Ammon's horn (tissue), 1 donor: ENCODE measurements at regions not wholly inside any gene's neighbourhood (a gene's known extent, or its start where the extent isn't known, plus 50 kb on each side); places are given as distances from the start of the nearest gene placed in this dataset.
"Not testable (repeated sequence)": the region's sequence is repeated elsewhere in the genome, so short reads cannot be mapped to it uniquely, and the experiment has no call there.

ENCODE experiments used
- DNase-seq: peaks from one replicate; pipeline ENCODE4 v3.0.0-alpha.2; 2016; ENCODE audit warnings: low spot score

DNA sequence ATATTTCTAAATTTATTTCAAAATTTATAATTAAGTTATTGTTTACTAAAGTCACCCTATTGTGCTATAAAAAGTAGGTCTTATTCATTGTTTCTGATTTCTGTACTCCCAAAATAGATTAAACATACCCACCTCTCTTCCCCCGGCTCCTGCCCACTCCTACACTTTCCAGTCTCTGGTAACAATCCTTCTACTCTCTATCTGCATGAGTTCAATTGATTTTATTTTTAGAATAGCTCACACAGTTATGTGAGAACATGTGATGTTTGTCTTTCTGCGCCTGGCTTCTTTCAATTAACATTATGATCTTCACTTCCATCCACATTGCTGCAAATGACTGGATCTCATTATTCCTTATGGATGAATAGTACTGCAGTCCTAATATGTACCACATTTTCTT, 269.3 kb downstream of the ACTRT1 start:
- no peak for DNase-seq

DNA sequence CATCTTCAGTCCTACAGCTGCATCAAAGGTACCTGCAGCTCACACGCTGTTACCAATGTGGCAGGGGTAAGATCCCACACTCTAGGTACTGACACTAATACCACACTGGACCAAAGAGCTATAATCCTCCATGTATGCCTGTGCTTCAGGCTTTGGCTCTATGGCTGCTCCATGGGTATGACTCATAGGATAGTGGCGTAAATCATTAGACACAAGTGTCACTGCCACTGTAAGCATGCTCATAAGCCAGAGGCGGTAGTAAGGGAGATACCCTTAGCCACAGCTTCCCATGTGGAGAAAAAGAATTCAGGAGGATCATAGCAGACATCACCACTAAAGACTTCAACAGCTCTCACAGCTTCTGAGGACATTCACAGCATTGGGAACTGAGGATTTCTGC, 287.5 kb downstream of the ACTRT1 start:
- no peak for DNase-seq

DNA sequence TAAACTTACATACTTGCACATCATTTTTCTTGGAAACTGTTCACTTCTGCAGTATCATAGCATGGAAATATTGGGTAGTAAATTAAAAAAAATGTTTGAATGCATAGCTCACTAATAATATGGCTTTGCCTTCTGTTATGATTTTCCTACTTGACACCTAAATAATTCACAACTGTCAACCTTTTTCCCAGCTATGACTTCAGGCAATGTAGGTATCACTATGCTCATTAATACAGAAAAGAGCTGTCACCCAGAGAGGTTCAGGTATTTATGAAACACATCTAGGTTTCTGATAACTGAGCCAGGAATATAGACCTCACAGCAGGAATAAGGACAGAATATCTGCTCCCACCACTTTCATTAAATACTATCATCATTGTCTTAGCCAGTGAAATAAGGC, 289.5 kb downstream of the ACTRT1 start:
- no peak for DNase-seq

DNA sequence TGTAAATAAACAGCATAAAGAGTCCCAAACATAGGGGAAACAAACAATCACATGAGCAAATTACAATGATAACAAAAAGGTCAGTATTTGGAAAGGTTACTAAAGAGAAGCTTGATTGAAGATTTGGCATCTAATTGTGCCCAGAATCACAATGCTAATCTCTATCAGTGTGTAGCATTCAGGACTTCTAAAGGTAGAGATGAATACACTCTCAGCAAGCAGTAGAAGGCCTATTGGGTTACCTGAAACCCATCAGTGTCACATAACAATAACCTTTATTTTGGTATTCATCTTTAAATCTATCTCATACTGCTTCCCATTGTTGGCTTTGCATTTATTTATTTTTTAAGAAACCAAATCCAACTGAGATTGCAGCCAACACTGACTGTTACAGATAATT, 319.5 kb downstream of the ACTRT1 start:
- no peak for DNase-seq

DNA sequence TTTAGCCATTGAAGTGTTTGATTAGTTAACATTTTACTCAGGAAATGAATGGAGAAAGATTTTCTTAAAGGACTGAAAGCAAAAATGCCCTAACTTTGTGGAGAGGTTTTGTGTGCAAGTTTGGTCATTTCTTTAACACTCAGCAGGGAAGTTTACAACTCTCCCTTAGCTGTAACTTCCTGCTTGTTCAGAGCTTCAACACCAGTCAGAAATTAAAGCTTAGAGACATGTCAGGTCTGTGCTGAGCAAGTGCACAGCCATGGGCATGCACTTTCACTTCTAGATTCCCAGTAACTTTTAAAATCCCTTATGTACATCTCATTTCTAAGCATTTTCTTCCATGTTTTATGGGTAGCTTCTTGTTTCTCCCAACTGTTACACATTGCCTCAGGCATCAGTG, 326.0 kb downstream of the ACTRT1 start:
- peak; percentile 3 for DNase-seq

DNA sequence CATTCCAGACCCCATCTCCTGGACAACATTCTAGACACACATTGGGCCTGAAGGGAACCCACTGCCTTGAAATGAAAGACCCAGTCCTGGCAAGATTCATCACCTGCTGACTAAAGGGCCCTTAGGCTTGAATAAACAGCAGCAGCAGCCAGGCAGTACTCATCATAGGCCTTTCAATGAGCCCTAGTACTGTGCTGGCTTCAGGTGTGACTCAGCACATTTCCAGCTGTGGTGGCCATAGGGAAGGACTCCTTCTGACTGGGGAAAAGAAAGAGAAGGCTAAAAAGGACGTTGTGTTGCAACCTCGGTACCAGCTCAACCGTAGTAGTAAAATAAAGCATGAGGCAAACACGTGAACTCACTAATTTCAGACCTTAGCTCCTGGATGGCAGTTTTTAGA, 344.0 kb downstream of the ACTRT1 start:
- no peak for DNase-seq

DNA sequence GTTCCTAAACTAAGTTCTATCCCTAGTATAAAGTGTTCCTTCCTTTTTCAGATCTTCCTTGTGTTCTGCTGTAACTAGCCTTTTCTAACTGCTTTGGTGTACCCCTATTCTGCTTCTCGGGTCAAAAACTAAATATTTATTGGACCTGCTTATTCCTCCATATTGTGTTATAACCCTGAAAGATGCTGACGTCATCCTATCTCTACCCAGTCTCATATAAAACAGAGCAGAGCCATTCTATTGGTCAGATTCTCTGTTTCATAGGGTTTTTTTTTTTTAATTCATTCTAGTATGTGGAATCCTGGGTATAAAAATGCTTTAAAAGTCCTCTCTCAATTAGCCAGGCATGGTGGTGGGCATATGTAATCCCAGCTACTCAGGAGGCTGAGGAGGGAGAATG, 349.7 kb downstream of the ACTRT1 start:
- no peak for DNase-seq

DNA sequence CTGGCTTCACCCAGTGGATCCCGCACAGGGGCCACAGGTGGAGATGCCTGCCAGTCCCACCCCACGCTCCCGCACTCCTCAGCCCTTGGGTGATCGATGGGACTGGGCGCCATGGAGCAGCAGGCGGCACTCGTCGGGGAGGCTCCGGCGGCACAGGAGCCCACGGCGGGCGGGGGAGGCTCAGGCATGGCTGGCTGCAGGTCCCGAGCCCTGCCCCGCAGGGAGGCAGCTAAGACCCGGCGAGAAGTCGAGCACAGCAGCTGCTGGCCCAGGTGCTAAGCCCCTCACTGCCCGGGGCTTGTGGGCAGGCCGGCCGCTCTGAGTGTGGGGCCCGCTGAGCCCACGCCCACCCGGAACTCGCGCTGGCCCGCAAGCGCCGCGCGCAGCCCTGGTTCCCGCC, 389.3 kb downstream of the ACTRT1 start:
- not testable (repeated sequence) for DNase-seq

DNA sequence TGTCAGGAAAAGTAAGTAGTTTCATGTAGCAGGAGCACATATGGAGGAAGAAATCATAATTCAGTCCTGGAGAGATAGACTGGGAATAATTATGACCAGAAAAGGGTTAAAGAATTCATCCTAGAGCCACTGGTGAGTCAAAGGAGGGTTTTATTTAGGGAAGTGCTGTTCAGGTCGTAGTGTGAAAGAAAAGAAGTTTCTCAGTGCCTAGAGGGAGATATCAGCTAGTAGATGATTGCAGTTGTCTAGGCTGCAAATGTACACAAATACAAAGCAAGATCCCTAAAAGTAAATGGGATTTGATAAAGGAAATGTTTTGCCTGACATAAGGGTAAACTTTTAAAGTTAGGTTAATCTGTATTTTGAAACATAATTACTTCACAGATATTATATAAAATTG, 403.2 kb downstream of the ACTRT1 start:
- no peak for DNase-seq

DNA sequence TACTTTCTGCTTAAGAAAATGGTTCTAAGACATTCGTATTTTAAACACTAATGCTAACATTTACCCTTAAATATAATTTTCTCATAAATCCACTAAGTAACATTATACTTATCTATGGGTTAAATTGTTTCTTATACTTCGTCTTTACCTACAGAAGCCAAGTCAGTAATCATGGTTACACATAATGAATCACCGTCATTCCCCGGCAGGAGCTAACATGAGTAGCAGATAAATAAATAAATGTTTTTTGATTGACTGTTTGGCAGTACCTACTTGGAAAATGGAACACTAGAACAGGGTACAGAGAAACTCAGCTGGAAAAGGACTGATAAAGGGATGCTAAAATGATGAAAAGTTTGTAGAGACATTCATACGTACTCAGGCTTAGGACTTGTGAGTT, 430.4 kb downstream of the ACTRT1 start:
- DNase-seq = no peak

DNA sequence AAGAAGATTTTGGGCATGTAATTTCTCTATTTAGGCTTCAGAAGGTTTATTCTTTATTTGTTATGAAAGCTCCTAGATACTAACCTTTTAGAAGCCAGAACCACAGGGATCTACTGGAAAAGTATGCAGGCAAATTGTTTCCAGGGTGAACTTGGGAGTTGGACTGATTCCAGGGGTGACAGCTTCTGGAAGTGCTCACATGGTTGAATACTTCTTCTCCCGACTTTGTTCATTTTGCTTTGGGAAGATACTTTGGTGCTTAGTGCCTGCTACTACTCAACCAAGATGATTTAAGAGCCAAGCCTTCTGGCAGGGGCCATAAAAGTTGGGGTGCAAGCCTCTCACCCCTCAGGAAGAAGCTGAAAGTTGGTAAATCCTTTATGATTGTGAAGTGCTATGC, 445.6 kb downstream of the ACTRT1 start:
- no peak for DNase-seq

DNA sequence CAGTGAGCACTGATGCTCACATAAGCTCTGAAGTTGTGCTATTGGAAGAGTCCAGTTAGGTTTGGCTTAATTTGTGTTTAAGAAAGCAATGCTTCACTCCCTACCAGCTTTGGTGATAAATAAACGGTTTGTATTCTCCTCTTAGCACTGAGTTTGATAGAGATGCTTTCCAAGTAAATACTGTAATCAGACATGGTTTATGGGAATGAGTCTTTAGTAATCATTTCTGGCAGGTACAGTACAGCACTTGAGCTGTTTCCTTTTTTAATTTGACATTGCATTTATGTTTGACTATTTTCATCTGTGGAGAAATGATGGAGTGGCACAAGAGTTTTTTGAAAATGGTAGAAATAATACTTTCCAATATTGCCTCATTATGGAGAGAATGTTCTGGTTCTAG, 455.3 kb downstream of the ACTRT1 start:
- DNase-seq = no peak

DNA sequence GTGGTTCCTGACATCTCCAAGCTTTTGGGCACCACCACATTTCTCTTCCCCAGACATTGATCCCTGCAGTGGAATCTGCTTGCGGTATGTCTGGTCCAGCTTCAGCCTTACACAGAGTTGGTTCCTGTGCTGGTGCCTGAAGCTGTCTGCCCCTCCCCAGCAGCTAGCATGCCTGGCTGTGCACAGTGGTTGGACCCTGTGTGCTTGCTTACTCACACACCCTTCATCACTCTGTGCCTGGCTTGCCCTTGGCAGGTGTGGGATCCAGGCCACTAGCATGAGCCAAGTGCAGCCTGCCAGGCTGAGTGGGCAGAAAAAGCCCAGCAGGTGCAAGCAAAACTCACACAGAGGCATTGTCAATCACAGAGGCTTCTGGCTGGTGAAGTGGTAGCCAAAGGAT, 473.8 kb downstream of the ACTRT1 start:
- DNase-seq = no peak

DNA sequence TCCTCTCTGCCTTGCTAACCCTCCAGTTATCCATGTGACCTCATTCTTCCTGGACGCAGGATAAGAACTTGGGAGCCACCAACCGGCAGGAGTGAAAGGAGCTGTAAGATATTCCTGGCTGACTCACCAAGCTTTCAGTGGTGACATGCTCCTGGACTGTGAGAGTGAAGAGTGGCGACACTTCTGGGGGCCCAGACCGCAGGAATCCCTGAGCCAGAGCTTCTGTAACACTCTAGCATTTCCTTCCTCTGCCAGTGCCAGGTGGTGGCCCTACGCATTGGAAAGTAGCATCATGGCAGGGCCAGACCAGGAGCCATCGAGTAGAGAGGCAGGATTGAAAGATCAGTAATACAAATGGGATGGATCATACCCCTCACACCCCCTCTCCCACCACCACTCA, 474.3 kb downstream of the ACTRT1 start:
- no peak for DNase-seq

DNA sequence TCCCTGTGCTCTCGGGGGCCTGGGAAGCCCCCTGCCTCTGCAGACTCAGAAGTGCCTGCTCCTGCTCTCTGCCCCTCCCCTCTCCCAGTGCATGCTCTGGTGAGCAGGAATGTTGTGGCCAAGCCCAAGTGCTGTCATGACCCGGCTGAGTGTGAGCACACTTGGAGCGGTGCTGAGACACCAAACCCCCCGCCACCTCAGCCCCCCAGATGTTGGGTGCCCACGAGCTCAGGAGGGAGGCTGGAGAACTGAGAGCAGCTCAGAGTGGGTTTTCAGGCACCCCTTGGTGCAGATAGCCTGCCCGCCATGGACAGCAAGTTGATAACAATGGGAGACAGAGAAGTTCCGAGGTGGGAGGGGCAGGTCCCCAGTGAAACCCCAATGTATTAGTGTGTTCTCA, 477.4 kb downstream of the ACTRT1 start:
- no peak for DNase-seq

DNA sequence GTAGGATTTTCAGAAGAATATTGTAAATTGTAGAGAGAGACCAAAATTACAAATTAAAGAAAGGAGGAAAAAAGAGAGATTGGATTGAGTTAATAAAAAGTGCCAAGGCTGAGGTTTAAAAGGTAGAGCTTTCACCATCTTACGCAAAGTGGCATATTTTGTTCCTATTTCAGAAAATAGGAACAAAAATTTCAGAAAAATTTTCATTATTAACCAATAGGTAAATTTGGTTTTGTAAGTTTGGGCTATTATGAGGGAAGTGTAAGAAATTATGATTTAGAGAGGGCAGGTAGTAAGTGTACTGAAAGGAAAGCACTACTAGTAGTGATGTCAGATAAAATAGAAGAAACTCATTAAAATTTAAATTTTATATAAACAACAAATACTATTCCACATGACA, 479.7 kb downstream of the ACTRT1 start:
- no peak for DNase-seq

DNA sequence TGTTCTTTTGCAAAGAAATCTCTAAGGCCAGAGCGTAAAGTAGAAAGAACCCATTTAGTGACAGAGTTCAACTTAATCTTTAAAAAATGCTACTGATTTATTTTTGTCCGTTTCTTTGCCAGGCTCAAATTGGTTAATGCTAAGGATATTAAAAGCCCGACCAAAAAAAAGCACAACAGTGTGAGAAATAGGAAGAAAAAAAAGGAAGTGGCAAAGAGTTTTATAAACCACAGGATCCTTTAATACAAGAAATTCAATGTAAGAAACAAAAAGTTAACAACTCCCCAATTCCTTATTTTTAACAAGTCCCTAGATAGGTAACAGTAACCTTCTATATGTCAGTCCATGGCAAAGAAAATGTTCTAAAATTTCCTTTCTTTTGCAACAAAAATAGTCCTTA, 480.4 kb downstream of the ACTRT1 start:
- no peak for DNase-seq

DNA sequence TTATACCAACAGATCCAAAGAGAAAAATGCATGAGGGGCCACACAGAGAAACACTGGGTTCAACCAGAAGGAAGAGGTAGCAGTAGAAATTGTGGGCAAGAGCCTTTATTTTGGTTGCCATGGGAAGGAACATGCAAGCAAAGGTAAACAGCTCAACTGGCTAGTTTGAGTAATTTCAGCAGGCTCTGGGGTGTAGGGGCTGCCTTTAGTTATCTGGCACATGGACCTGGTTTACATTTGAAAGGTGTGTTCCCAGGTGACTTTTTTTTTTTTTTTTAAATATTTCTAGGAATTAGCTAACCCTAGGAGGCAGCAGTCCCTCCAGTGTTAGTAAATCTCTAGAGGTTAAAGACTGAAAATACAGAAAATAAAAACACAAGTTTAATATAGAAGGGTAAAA, 481.9 kb downstream of the ACTRT1 start:
- no peak for DNase-seq

DNA sequence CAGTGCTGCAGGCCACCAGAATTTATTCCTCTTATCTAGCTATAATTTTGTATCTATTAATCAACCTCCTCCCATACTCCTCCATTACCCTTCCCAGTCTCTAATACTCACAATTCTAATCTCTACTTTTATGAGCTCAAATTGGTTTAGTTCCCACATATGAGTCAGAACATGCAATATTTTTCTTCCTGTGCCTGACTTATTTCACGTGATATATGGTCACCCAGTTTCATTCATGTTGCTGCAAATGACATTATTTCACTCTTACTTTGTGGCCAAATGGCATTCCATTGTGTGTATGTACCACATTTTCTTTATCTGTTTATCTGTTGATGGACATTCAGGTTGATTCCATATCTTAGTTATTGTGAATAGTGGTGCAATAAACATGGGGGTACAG, 483.5 kb downstream of the ACTRT1 start:
- no peak for DNase-seq

DNA sequence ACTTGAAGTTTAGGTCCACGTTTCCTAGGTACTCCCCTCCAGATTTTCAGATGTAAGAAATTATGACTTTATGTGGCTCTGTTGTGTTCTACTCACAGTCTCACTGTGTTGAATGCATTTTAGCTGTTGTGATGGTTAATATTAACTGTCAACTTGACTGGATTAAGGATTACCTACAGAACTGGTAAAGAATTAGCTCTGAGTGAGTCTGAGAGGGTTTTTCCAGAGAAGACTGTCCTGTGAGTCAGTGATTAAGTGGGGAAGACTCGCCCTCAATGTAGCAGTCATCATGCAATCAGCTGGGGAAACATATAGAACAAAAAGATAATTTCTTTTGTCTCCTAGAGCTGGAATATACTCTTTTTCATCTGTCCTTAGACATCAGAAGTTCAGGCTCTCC, 493.4 kb downstream of the ACTRT1 start:
- no peak for DNase-seq

DNA sequence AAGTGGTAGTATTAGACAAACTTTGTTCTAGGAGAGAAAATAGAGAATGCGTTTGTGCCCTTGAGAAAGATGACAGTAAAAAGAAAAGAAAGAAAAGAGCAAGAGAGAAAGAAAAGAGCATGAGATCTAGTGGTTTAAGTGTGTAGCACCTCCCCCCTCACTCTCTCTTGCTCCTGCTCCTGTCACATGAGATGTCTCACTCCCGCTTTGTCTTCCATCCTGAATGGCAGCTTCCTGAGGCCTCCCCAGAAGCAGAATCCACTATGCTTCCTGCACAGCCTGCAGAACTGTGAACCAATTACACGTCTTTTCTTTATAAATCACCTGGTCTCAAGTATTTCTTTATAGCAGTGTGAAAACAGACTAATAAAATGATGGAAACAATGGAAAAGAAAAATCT, 499.6 kb downstream of the ACTRT1 start:
- DNase-seq = no peak

DNA sequence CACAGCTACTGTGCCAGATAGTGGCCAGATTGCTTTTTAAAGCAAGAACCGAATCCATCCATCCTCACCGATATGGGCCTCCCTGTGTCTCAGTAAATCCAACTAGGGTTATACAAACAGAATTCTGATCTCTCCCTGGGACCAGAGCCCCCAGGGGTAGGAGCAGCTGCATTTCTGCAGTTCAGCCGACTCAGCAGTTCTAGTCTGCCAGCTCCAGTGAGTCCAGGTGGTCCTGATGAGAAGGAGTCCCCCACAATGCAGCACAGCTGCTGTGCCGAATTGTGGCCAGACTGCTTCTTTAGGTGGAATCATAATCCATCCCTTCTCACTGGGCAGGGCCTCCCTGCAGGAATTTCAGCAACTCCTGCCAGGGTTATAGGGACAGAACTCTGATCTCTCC, 532.9 kb downstream of the ACTRT1 start:
- no peak for DNase-seq

DNA sequence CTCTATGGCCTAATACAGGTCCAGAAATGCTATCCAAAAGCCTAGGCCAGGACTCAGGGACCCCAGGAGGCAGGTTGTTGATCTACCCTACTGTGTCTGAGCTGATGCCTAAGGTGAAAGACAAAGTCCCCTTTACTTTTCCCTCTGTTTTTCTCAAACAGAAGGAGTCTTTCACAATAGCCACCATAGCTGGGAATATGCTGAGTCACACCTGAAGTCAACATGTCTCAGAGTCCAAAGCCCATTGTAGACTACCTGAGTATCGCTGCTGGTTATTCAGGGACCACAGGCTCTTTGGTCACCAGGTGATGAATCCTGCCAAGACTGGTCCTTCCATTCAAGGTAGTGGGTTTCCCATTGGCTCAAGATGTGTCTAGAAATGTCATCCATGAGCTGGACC, 562.2 kb downstream of the ACTRT1 start:
- DNase-seq = no peak

DNA sequence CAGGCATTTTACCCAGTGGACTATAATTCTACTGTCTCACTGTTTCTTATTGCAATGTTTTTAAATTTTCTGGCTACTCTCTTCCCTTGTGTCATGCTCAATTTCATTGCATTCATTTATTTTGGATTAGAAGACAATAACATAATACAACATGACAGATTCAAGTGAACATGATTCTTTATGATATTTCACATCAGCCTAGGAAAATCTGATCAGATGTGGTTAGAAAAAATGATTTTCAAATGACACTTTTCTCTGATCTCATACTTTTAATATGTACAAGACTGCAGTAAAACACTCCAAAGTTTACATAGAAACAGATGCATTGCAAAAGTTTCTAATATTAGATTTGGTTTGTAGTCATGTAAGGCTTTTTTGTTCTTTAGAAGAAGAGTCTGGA, 586.0 kb downstream of the ACTRT1 start:
- no peak for DNase-seq

DNA sequence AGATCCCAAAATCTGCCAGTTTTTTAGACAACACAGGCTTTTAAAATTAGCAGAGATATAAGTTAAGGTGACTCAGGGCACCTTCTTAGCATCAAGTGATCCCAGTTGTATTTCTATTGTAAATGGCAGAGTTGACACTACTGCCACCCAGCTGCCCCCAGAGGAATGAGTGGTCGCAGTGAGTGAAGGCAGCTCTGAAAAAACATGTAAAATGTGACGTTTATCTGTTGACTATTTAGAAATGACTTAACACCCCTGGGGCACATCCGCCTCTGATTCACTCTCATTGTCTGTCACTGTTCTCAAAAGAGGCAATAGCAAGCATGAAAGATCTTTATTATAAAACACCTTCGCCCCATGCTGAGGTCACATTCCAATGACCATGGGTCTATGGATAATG, 592.4 kb downstream of the ACTRT1 start:
- DNase-seq = no peak
